Raji (cell line): ENCODE measurements at regions not wholly inside any gene's neighbourhood (a gene's known extent, or its start where the extent isn't known, plus 50 kb on each side); places are given as distances from the start of the nearest gene placed in this dataset.

Experiments used
- POLR2A ChIP-seq: IDR thresholded peaks from 2 replicates; pipeline ENCODE4 v1.6.1; 2011; ENCODE audit warnings: low read depth, low read length, control low read depth; ENCODE audit not compliant: insufficient read depth

DNA sequence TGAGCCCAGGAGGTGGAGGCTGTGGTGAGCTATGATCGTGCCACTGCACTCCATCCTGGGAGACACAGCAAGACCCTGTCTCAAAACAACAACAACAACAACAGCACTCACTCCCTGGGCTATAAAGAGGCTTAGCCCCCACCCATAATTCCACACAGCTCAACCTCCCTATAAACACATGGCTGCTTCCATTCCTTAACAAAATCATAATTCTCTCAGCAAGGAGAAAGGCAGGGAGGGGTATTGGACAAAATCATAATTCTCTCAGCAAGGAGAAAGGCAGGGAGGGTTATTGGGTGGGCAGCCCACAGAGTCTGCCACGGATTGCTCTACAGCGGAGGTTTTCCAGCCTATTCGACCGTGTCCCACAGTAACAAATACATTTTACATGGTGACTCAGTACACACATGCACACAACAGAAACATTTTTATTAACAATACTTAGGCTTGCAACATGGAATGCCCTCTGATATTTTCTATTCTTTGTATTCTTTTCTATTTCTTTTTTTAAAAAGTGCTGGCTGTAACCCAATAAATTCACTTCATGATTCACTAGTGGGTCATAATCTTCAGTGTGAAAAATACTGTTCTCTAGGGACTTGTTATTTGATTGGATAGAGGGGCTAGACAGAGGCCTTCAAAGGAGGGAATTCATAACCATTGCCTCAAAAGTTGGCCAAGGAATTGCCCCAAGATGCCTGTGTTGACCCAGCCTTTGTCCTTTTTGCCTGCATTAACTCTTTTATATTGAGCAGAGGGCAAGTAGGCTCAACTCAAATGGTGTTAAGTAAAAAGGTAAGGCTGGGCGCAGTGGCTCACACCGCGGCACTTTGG, 50.6 kb upstream of the ZMYND8 start:
- TF ChIP-seq POLR2A = no peak

- no peak for TF ChIP-seq POLR2A
Observed at GRCh38 chr20:47411161-47411560, 54.7 kb upstream of the ZMYND8 start.

DNA sequence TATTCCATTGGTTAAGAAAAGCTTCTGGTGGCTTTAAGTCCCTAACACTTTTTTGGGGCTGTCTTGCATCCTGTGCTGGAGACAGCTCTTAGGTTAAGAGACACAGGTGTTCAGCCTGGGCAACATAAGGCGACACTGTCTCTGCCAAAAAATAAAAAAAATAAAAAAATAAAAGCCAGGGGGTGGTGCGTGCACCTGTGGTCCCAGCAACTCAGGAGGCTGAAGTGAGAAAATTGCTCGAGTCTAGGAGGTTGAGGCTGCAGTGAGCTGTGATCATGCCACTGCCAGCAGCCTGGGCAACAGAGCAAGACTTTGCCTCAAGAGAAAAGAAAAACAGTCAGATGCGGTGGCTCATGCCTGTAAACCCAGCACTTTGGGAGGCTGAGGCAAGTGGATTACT, 55.6 kb upstream of the ZMYND8 start:
- TF ChIP-seq POLR2A = no peak

- no peak for TF ChIP-seq POLR2A
Observed at GRCh38 chr20:47413189-47413588, 56.7 kb upstream of the ZMYND8 start.

- no peak for TF ChIP-seq POLR2A
Observed at GRCh38 chr20:47417245-47418068, 61.0 kb upstream of the ZMYND8 start.

DNA sequence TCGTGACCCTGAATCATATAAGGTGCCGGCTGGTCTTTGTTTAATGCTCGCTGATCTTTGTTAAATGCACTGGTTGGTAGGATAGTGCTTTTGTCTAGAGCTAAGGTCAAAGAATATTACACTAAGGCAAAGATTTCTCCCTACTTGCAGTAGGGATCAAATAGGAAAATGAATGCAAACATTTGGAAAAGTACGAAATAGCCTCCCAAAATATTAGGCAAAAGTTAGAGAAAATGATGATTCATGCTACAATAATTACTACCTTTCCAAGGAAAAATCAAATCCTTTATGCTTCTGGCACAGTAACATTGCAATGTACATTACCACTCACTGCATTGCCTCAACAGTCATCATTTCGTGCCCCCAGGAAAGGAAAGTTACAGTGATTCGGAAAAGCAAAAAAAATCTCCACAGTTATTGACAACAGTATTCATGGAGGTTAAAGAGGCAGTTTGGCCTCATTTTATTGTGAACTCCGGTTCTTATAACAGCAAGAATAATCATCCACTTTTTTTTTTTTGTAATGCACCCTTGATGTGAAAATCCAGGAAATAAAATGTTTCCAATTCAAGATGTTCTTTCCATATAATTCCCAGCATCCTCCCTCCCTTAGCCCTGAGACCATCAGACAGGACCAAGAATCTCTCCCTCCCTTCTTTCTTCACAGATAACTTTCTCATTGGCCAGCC, 61.7 kb upstream of the ZMYND8 start:
- TF ChIP-seq POLR2A = no peak

DNA sequence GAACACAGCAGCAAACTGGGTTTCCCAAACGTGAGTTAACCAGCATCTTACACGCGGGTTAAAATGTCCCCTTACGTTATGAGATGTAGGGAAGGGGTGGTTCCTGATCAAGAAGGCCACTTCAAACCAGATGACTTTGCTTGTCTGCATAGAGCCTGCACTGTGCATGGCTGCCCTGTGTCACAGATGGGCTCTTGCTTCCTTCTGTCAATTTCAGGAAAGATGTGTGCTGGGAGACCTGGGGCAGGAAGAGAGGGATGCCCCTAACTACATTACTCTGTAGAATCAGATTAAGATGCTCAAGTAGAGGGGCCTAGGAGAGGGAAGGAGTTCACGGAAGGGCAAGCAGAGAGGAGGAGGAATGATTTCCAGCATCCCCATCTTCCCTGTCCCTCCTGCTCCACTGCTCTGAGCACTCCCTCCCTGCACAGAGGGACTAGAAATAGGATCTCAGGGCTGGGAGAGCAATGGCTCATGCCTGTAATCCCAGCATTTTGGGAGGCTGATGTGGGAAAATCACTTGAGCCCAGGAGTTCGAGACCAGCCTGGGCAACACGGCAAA, 63.5 kb upstream of the ZMYND8 start:
- TF ChIP-seq POLR2A = no peak

DNA sequence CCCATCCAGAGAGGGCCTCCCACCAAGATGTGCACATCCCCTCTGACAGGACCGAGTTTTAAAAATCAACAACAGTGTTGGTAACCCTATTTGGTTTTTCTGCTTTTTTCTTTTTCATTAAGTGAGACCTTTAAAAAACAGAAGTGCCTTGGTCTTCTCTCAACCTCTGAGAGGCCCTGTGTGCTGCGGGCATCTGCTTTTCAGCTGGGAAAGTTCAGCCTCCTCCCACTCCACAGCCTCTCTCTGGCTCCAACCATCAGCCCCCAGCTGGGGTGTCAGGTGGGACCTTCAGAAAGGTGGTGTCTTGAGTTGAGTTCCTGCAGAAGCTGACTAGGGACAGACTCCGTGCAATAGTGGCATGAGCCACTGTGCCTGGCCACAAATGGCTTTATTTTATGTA, 64.6 kb upstream of the ZMYND8 start:
- TF ChIP-seq POLR2A = no peak

GRCh38 chr20:47423586-47423985, 67.1 kb upstream of the ZMYND8 start:
- TF ChIP-seq POLR2A = no peak

DNA sequence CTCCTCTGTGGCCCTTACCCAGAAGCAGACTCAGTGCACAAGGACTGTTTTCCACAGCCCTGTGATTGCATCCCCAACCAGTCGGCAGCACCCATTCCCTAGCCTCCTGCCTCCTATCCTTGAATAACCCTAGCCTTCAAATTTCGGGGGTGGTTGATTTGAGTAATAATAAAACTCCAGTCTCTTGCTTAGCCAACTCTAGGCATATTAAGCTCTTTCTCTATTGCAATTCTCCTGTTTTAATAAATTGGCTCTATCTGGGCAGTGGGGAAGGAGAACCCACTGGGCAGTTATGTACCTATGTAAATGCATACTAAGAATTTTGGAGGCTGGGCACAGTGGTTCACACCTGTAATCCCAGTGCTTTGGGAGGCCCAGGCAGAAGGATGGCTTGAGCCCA, 70.6 kb upstream of the ZMYND8 start:
- no peak for TF ChIP-seq POLR2A

- no peak for TF ChIP-seq POLR2A
Observed at GRCh38 chr20:47427746-47428145, 71.2 kb upstream of the ZMYND8 start.

GRCh38 chr20:47428164-47428563, 71.7 kb upstream of the ZMYND8 start:
- TF ChIP-seq POLR2A = no peak

GRCh38 chr20:47428851-47429336, 72.4 kb upstream of the ZMYND8 start:
- TF ChIP-seq POLR2A = no peak

DNA sequence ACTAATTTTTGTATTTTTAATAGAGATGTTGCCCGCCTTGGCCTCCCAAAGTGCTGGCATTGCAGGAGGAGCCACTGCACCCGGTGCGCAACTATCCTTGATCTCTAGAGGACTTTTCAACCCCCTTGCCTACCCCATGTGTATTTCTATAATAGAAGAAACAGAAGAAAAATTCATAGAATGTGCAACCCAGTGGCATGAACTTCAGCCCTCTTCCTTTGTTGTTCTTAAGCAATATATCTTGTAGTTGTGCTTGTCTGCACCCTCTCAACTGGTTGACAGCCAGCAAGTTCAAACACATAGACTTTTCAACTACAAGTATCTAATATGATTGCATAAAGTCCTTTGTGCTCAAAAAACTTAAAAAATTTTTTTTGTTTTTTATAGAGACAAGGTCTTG, 72.3 kb upstream of the NCOA3 start:
- no peak for TF ChIP-seq POLR2A
